RKO (cell line): ENCODE measurements at regions not wholly inside any gene's neighbourhood (a gene's known extent, or its start where the extent isn't known, plus 50 kb on each side); places are given as distances from the start of the nearest gene placed in this dataset.

ENCODE experiments used
- DNase-seq: peaks from one replicate; pipeline ENCODE4 v3.0.0-alpha.2; 2016; ENCODE audit warnings: low spot score

GRCh38 chr1:187310038-187310631, 481.4 kb downstream of the PLA2G4A start:
- no peak for DNase-seq

- peak; percentile 11 for DNase-seq
Observed at GRCh38 chr1:187313115-187313514, 484.4 kb downstream of the PLA2G4A start.

- no peak for DNase-seq
Observed at GRCh38 chr1:187326557-187326956, 497.8 kb downstream of the PLA2G4A start.

- no peak for DNase-seq
Observed at GRCh38 chr1:187336441-187337168, 507.9 kb downstream of the PLA2G4A start.

GRCh38 chr1:187338762-187339412, 510.1 kb downstream of the PLA2G4A start:
- DNase-seq, result no peak

- no peak for DNase-seq
Observed at GRCh38 chr1:187342495-187342894, 513.7 kb downstream of the PLA2G4A start.

- DNase-seq, result no peak
Observed at GRCh38 chr1:187374082-187374481, 545.3 kb downstream of the PLA2G4A start.

- no peak for DNase-seq
Observed at GRCh38 chr1:187374742-187375141, 546.0 kb downstream of the PLA2G4A start.

GRCh38 chr1:187383366-187383765, 554.6 kb downstream of the PLA2G4A start:
- no peak for DNase-seq

- DNase-seq, result no peak
Observed at GRCh38 chr1:187384504-187384903, 555.8 kb downstream of the PLA2G4A start.

GRCh38 chr1:187390215-187390818, 561.6 kb downstream of the PLA2G4A start:
- DNase-seq, result peak; percentile 11

- no peak for DNase-seq
Observed at GRCh38 chr1:187396226-187396625, 567.5 kb downstream of the PLA2G4A start.

GRCh38 chr1:187396929-187397796, 568.4 kb downstream of the PLA2G4A start:
- no peak for DNase-seq

GRCh38 chr1:187408212-187409004, 579.7 kb downstream of the PLA2G4A start:
- DNase-seq, result no peak

GRCh38 chr1:187409341-187409740, 580.6 kb downstream of the PLA2G4A start:
- no peak for DNase-seq

GRCh38 chr1:187411118-187411517, 582.4 kb downstream of the PLA2G4A start:
- DNase-seq, result no peak

GRCh38 chr1:187413405-187414169, 584.8 kb downstream of the PLA2G4A start:
- peak; percentile 34 for DNase-seq

- no peak for DNase-seq
Observed at GRCh38 chr1:187415065-187415464, 586.3 kb downstream of the PLA2G4A start.

- DNase-seq, result no peak
Observed at GRCh38 chr1:187417520-187417919, 588.8 kb downstream of the PLA2G4A start.

GRCh38 chr1:187433598-187433997, 604.8 kb downstream of the PLA2G4A start:
- no peak for DNase-seq
